DMS79 treated with DMSO at 0.1 percent for 48 hours (cell line): ENCODE measurements at regions not wholly inside any gene's neighbourhood (a gene's known extent, or its start where the extent isn't known, plus 50 kb on each side); places are given as distances from the start of the nearest gene placed in this dataset.
"Not testable (repeated sequence)": the region's sequence is repeated elsewhere in the genome, so short reads cannot be mapped to it uniquely, and the experiment has no call there.

ENCODE experiments used
- DNase-seq: peaks from one replicate; lab custom pipeline; 2025; lab: John Stamatoyannopoulos, UW

- no peak for DNase-seq
Measured at GRCh38 chr6:99668036-99668705, 61.5 kb downstream of the PRDM13 start.

DNA sequence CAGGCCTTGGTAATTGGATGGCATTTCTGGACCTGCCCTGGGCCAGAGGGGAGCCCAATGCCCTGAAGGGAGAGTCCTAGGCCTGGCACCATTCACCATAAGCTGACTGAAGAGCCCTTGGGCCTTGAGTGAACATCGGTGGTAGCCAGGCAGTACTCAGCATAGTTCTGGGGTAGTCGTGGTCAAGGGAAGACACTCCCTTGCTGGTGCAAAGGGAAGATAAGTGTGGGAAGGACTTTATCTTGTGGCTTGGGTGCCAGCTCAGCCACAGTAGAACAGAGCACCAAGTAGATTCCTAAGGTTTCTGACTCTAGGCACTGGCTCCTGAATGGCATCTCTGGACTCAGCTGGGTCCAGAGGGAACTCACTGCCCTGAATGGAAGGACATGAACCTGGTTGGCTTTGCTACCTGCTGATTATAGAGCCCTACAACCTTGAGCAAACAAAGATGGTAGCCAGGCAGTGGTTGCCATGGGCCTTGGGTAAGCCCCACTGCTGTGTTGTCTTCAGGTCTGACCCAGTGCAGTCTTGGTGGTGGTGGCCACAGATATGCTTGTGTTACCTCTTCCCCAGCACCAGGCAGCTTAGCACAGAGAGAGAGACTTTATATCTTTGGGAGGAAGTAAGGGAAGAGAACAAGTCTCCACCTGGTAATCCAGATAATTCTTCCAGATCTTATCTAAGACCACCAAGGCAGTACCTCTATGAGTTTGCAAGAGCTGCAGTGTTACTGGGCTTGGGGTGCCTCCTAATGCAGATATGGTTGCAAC is 83.5 kb downstream of the PRDM13 start:
- DNase-seq: no peak

DNA sequence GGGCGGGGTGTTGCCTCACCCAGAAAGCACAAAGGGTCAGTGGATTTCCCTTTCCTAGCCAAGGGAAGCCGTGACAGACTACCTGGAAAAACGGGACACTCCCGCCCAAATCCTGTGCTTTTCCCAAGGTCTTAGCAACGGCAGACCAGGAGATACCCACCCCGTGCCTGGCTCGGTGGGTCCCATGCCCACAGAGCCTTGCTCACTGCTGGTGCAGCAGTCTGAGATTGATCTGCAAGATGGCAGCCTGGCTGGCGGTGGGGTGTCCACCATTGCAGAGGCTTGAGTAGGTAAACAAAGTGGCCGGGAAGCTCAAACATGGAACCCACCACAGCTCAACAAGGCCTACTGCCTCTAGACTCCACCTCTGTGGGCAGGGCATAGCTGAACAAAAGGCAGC is 95.7 kb downstream of the PRDM13 start:
- DNase-seq: not testable (repeated sequence)

GRCh38 chr6:99709062-99709461 is 102.4 kb downstream of the PRDM13 start:
- DNase-seq: no peak

- no peak for DNase-seq
Measured at GRCh38 chr6:99711302-99711701, 104.7 kb downstream of the PRDM13 start.

GRCh38 chr6:99711925-99712324 is 105.3 kb downstream of the PRDM13 start:
- no peak for DNase-seq

- no peak for DNase-seq
Measured at GRCh38 chr6:99712519-99712918, 105.9 kb downstream of the PRDM13 start.

- not testable (repeated sequence) for DNase-seq
Measured at GRCh38 chr6:99722043-99722442, 115.4 kb downstream of the PRDM13 start.

DNA sequence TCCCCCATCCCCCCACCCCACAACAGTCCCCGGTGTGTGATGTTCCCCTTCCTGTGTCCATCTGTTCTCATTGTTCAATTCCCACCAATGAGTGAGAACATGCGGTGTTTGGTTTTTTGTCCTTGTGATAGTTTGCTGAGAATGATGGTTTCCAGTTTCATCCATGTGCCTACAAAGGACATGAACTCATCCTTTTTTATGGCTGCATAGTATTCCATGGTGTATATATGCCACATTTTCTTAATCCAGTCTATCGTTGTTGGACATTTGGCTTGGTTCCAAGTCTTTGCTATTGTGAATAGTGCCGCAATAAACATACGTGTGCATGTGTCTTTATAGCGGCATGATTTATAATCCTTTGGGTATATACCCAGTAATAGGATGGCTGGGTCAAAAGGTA is 123.6 kb downstream of the PRDM13 start:
- DNase-seq: not testable (repeated sequence)

DNA sequence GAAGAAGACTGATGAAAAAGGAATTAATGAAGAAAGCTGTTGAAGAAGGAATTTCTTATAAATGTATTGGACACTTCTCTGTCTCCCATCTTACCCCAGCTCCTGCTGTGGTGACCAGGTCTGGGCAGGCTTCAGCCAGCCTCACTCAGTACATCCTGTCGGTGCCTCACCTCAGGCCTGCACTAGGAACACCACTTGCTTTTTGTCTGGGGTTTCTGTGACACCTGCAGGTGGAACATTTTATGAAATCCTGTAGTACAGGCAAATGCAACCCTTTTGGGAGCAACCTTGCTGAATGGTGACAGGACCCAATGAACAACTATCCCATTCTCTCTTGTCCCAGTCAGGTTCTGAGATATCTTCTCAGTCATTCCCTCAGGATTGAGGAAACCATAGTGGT is 129.7 kb downstream of the PRDM13 start:
- no peak for DNase-seq

GRCh38 chr6:99739526-99739925 is 132.9 kb downstream of the PRDM13 start:
- no peak for DNase-seq

- DNase-seq: no peak
Measured at GRCh38 chr6:99741092-99741491, 134.5 kb downstream of the PRDM13 start.

- no peak for DNase-seq
Measured at GRCh38 chr6:99743647-99744046, 137.0 kb downstream of the PRDM13 start.

- no peak for DNase-seq
Measured at GRCh38 chr6:99745651-99746050, 139.0 kb downstream of the PRDM13 start.

GRCh38 chr6:99746261-99746895 is 139.7 kb downstream of the PRDM13 start:
- DNase-seq: peak; percentile 67

- no peak for DNase-seq
Measured at GRCh38 chr6:99761711-99762110, 155.1 kb downstream of the PRDM13 start.

- DNase-seq: no peak
Measured at GRCh38 chr6:99768166-99768565, 161.5 kb downstream of the PRDM13 start.

DNA sequence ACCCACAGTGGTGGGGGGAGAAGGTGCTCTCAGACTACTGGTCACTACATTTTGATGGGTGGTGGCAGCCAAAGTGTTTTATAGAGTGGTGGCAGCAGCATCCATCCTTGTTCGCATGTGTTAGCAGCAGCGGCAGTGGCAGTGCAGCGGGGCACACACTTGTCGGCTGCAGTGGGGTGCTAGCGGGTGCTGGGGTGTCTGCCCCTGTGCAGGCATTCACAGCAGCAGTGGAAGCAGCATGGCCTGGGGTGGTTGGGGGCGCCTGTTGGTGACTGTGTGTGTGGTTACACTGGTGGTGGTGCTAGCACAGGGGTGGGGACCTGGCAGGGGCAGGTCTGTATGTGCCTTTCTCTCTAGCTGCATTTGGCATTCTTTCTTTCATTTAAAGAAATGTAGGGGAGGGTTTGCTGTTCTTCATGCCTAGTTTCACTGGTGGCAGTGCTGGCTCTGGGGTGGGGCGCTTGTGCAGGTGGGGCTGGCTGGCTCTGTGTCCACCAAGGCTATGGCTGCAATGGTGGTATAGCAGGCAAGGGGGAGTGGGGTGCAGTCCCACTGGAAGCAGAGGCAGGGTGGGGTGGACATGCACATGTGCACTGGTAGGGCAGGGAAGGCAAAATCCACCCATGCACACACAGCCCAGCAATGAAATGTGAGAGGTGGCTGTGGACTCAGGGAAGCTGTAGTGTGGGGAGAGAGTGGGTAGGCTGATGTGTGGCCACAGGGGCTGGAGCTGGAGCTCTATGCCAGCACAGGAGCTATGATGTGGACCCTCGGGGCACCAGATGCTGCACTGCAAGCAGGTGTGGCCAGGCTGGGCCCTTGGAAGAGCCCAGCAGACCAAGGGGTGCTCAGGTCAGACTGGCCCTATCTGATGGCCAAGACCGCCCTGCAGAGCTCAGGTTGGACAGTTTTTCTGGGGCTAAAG is 173.3 kb downstream of the PRDM13 start:
- no peak for DNase-seq

DNA sequence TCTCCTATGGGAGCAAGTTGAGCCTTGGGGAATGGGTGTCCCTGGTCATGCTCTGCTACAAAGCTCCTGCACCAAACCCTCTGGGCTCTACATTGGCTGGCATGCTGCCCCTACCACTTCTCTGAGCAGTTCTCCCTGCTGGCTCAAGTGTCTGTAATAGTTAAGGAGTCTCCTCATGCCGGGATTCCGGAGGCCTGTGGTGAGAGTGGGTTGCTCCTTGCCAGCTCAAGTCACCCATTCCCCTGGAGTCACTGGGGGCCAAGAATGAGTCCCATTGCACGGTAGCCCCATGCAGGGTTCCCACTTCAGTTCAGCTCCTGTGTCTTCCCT is 173.9 kb downstream of the PRDM13 start:
- no peak for DNase-seq

DNA sequence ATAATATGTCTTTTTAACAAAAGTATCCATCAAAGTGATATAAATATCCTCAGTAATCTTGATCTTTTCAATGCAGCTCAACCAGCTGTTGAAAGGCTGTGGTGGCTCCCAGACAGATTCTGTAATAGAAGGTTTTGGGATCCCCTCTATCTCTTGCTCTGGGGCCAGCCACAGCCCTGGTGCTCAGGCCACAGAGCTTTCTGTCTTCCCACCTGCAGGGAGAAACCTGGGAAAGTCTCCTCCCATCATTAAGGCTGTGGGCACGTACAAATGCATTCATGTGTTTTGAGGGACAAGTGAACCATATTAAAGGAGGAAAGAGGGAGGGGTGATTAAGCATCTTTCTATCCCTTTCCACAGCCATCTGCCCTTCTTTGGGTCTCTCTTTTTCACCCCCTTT is 183.1 kb downstream of the PRDM13 start:
- no peak for DNase-seq

DNA sequence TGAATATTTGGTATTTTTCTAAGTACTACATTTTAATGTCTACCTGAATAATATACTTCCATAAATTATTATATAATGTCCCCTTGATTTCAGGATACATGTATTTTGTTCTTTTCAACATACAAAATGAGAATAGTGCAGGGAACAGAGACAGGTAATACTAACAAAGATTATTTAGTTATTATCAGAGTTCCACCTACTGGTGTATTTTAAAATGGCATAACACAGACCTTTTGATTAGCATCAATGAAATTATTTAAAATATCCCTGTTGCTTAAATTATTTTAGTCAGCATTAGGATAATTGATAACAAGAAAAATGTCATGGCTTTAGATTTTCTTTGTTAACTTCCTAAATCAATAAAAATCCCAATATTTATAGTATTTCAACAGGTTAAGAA is 184.0 kb downstream of the PRDM13 start:
- peak; percentile 0 for DNase-seq

GRCh38 chr6:99801805-99802204 is 192.2 kb downstream of the MCHR2 start:
- no peak for DNase-seq
